GM19025 (cell line): ENCODE measurements at regions not wholly inside any gene's neighbourhood (a gene's known extent, or its start where the extent isn't known, plus 50 kb on each side); places are given as distances from the start of the nearest gene placed in this dataset.
"Not testable (repeated sequence)": the region's sequence is repeated elsewhere in the genome, so short reads cannot be mapped to it uniquely, and the experiment has no call there.

Source experiments
- ATAC-seq: cut with Tn5 transposase; IDR thresholded peaks from one replicate; pipeline ENCODE4 v1.9.1; 2021; ENCODE audit warnings: mild to moderate bottlenecking, low read depth, moderate library complexity; ENCODE audit not compliant: unreplicated experiment

GRCh38 chr1:245039196-245039595, 115.6 kb upstream of the KIF26B start:
- no peak for ATAC-seq

GRCh38 chr1:245036102-245036501, 118.7 kb upstream of the KIF26B start:
- no peak for ATAC-seq

- ATAC-seq = no peak
Observed at GRCh38 chr1:245031041-245031440, 123.7 kb upstream of the KIF26B start.

GRCh38 chr1:245026247-245026646, 128.5 kb upstream of the KIF26B start:
- no peak for ATAC-seq

- no peak for ATAC-seq
Observed at GRCh38 chr1:245025525-245025924, 129.3 kb upstream of the KIF26B start.

GRCh38 chr1:245023222-245023621, 131.6 kb upstream of the KIF26B start:
- no peak for ATAC-seq

- ATAC-seq = no peak
Observed at GRCh38 chr1:245019910-245020486, 134.8 kb upstream of the KIF26B start.

- ATAC-seq = no peak
Observed at GRCh38 chr1:245016700-245017099, 138.1 kb upstream of the KIF26B start.

GRCh38 chr1:245015031-245015430, 139.8 kb upstream of the KIF26B start:
- ATAC-seq = no peak

- ATAC-seq = no peak
Observed at GRCh38 chr1:245014247-245015029, 140.3 kb upstream of the KIF26B start.

- ATAC-seq = no peak
Observed at GRCh38 chr1:245010018-245010614, 144.7 kb upstream of the KIF26B start.

GRCh38 chr1:245008761-245009160, 144.4 kb upstream of the HNRNPU start:
- ATAC-seq = no peak

GRCh38 chr1:245007852-245008251, 143.5 kb upstream of the HNRNPU start:
- ATAC-seq = no peak

GRCh38 chr1:245003246-245003645, 138.9 kb upstream of the HNRNPU start:
- ATAC-seq = no peak

GRCh38 chr1:245001252-245001651, 136.9 kb upstream of the HNRNPU start:
- ATAC-seq = no peak

GRCh38 chr1:245000872-245001188, 136.5 kb upstream of the HNRNPU start:
- ATAC-seq = no peak

GRCh38 chr1:244999644-245000043, 135.3 kb upstream of the HNRNPU start:
- not testable (repeated sequence) for ATAC-seq

- no peak for ATAC-seq
Observed at GRCh38 chr1:244998717-244999346, 134.5 kb upstream of the HNRNPU start.

- no peak for ATAC-seq
Observed at GRCh38 chr1:244995602-244996400, 131.5 kb upstream of the HNRNPU start.

- no peak for ATAC-seq
Observed at GRCh38 chr1:244992833-244993232, 128.5 kb upstream of the HNRNPU start.

GRCh38 chr1:244989813-244990212, 125.5 kb upstream of the HNRNPU start:
- no peak for ATAC-seq
